DOHH2 (cell line): ENCODE measurements at regions not wholly inside any gene's neighbourhood (a gene's known extent, or its start where the extent isn't known, plus 50 kb on each side); places are given as distances from the start of the nearest gene placed in this dataset.

Experiments used
- CTCF ChIP-seq: fragments of 200-600 bp; sonication (generic); IDR thresholded peaks from one replicate; pipeline ENCODE4 v1.5.1; 2014; ENCODE audit warnings: antibody characterized with exemption, mild to moderate bottlenecking, low read depth, low read length; ENCODE audit not compliant: poor library complexity, severe bottlenecking
- EZH2phosphoT487 ChIP-seq: fragments of 200-600 bp; sonication (generic); IDR thresholded peaks from 2 replicates; pipeline ENCODE4 v1.6.1; 2017; ENCODE audit warnings: borderline replicate concordance, mild to moderate bottlenecking, antibody characterized with exemption, low read length, moderate library complexity, mixed read lengths

GRCh38 chr19:27735314-27735713, 1477.6 kb downstream of the UQCRFS1 start:
- no peak for TF ChIP-seq CTCF
- TF ChIP-seq EZH2phosphoT487 = no peak
